HG02678 (cell line): ENCODE measurements at regions not wholly inside any gene's neighbourhood (a gene's known extent, or its start where the extent isn't known, plus 50 kb on each side); places are given as distances from the start of the nearest gene placed in this dataset.
"Not testable (repeated sequence)": the region's sequence is repeated elsewhere in the genome, so short reads cannot be mapped to it uniquely, and the experiment has no call there.

ENCODE experiments used
- ATAC-seq: cut with Tn5 transposase; IDR thresholded peaks from one replicate; pipeline ENCODE4 v1.9.1; 2021; ENCODE audit warnings: mild to moderate bottlenecking, moderate library complexity; ENCODE audit not compliant: unreplicated experiment

DNA sequence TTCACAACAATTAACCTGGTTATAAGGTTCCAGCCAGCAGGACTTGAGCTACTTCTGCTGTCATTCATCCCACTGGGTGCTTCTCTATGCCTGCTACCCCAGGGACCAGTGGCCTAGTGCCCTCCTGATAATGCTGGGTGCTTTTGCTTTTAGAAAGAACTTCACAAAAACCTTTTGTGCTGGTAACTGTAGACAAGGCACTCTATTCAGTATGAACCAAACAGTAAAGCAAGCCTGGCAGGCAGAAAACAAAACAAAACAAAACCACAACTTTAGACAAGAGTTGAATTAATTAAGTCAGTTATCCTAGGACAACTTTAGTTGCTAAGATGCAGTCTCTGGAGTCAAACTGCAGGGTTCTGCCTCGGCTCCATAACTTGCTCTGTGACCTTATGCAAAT is 61.9 kb upstream of the ADGRL2 start:
- no peak for ATAC-seq

DNA sequence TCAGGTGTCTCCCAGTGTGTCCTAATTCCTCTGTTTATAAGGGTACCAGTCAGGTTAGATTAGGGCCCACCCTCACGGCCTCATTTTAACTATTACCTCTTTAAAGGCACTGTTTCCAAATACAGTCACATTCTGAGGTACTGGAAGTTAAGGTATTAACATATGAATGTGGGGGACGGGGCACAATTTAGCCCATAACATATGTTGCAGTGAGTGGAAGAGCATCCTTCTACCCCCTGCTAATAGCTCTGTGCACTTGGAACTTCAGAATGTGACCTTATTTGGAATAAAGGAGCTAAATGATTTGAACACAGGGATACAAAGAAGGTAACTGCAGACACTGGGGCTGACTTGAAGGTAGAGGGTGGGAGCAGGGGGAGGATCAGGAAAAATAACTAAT is 67.3 kb upstream of the ADGRL2 start:
- no peak for ATAC-seq

DNA sequence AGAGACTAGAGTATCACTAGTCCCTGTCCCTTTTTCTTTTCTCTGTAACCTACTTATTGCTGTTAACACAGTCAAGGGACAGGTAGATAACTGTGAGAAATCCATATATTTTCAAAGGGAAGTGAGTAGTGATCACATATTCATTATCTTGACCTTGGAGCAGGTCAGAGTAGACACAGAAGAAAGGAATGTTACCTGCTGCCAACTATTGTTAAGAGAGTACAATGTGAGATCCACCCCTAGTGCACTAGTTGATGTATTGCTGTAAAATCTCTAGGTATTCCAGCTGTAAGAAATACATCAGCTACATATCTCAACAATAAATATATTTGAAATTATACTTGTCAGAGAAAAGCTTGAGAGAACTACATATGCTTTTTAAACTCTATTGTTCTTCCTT is 68.7 kb upstream of the ADGRL2 start:
- no peak for ATAC-seq

DNA sequence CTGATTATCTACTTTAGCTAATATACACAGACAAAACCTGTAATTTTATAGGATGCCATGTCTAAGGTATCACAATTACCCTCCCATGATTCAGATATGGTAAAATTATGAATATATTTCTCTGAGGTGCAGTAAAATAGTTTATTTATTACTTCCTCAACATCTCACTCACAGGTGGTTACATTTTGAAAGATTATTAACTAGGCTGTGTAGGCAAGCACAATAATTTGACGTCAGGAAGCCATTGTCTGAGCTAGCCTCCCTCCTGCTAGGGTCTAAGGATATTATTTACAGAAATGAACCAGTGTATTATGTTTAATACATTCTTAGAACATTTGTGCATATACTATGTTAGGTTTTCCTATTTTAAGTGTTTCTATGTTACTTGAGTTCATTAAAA is 69.9 kb upstream of the ADGRL2 start:
- ATAC-seq, result peak; percentile 73

DNA sequence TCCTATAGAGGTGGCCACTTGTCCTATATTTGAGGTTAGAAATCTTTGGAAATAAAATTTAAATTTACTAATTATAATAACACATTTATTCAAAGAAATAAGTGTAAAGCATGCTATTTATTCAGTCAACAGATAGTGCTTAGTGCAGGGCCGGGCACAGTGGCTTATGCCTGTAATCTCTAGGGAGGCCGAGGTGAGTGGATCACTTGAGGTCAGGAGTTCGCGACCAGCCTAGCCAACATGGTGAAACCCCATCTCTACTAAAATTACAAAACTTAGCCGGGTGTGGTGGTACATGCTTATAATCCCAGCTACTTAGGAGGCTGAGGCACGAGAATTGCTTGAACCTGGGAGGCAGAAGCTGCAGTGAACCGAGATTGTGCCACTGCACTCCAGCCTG is 70.4 kb upstream of the ADGRL2 start:
- ATAC-seq, result not testable (repeated sequence)

DNA sequence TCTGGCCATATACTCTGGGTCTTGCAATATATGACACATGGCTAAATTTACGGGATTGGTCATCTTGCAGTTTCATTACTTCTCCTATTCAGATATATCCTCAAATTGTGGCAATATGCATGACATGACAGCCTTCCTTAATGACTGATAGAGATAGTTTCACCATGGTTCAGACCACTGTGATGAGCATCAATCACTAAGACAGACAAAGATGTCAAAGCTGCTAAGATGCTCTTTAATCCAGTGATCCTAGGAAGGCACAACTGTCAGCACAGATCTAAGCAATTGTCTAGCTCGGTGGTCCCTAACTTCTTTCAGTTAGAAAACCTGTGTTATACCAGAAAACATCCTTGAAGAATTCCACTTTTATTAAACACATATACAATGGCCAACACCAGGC is 70.9 kb upstream of the ADGRL2 start:
- no peak for ATAC-seq

DNA sequence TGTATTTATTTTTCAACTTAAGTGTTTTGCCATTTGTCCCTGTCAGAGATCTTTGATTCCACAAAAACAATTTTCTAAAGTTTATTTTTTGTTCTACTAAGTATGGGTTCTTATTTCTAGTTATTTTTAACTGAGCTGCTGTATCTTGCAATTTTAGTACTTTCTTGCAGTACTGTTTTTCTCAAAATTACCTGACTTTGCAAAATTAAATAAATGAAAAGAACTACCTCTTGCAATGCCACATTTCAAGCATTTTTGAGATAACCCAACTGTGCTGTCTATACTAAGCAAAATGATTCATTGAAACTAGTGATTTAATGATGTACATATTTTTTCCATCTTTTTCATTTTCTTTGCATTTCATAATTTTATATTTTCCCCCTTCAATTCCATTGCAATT is 71.5 kb upstream of the ADGRL2 start:
- ATAC-seq, result no peak

DNA sequence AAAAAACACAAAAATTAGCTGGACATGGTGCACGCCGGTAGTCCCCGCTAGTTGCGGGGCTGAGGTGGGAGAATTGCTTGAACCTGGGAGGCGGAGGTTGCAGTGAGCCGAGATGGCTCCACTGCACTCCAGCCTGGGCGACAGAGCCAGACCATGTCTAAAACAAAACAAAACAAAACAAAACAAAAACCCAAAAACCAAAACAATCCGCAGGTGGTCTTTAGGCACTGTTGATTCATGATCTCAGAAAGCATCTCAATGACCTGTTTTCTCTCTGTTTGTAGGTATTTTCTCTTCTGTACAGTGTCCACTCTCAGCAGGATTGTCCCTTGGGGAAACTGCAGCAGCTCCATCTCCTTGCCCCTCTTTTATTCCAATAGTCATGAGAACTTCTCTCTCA is 74.9 kb upstream of the ADGRL2 start:
- ATAC-seq, result no peak

DNA sequence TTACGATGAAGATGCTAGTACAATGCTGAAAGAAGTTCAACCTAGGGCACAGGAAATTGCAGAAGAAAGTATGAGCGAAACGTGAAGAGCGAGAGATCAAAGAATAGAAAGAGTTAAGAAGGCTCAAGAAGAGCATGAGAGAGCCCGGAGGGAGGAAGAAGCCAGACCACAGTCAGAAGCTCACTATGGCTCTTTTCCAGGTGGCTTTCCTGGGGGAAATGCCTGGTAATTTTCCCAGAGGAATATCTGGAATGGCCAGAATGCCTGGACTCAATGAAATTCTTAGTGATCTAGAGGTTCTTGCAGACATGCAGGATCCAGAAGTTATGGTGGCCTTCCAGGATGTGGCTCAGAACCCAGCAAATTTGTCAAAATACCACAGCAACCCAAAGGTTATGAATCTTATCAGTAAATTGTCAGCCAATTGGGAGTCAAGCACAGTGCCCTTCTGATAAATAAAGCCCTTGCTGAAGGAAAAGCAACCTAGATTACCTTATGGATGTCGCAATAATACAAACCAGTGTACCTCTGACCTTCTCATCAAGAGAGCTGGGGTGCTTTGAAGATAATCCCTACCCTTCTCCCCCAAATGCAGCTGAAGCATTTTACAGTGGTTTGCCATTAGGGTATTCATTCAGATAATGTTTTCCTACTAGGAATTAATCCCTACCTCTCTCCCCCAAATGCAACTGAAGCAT is 78.0 kb upstream of the ADGRL2 start:
- not testable (repeated sequence) for ATAC-seq

DNA sequence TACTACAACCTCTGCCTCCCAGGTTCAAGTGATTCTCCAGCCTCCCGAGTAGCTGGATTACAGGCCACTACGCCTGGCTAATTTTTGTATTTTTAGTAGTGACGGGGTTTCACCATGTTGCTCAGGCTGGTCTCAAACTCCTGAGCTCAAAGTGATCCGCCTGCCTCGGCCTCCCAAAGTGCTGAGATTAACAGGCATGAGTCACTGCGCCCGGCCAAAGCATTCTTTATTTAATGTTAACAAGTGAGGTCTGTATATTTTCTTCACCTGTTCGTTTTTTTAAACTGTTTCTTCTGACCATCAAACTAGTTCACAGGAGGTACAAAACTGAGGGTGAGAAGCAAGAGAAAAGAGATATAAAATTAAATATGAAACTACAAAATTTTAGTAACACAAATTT is 80.5 kb upstream of the ADGRL2 start:
- ATAC-seq, result not testable (repeated sequence)

DNA sequence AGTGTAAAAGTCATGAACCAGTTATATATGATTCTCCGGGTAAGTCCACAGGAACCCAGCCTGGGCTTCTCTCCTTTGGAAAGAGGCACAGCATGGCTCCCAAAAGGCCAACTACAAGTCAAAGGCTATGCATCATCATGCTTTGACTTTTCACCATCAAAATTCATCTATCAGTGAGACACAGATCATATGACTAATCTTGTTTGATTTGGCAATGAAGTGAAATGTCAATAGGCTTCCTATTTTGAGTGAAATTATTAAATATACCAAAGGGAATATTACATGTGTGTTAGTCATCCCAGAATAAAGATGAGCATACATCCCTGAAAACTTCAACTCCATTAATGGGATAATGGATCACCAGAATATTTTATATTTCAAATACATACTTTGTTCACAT is 83.5 kb upstream of the ADGRL2 start:
- ATAC-seq, result no peak

DNA sequence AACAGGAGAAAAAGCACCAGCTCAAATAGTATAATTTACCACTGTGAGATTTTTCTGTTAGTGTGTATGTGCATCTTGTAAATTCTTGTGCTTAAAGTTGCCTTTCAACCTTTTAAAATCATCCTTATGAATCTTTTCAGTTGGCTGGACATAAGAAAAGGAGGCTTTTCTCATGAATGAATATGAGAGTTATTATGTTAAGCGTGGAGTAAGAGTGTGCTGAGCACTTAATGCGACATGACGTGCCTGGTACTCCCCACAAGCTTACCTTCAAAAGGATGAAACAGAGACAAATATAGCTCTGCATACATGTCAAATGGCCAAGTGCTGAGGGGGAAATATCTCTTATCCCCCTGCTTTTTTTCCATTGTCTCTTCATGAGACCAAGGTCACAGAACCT is 85.3 kb upstream of the ADGRL2 start:
- no peak for ATAC-seq

DNA sequence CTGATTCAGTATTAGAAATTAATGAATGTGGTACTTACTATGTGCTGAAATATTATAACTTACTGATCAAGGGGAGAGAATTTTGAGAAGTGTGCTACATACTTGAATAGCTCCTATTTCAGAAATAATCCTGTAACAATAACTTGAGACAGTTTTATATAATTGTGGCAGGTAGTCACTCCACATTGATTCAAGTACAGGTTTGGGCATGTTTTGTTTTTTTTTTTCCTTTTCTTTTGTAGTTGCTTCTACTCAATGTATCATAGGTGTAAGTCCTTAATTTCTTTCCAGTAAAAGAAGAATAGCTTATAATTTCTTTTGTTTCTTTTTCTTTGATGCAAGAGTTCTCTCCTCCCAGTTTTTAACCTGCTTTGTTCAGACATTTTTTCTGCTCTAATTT is 86.1 kb upstream of the ADGRL2 start:
- no peak for ATAC-seq

DNA sequence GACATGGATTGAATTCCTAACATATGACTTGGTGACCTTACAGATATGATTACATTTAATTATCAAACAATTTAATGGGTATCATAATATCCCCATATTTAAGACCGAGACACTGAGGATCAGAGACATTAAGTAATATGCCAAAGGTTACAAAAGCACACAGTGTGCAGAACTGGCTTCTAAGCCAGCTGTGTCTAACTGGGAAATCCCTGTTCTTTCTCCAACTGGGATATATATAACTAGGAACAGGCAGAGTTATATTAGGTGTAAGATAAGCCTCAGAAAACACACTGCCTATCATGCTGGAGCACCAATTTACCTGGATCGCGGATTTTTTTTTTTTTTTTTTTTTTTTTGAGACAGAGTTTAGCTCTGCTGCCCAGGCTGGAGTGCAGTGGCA is 88.3 kb upstream of the ADGRL2 start:
- ATAC-seq, result no peak

DNA sequence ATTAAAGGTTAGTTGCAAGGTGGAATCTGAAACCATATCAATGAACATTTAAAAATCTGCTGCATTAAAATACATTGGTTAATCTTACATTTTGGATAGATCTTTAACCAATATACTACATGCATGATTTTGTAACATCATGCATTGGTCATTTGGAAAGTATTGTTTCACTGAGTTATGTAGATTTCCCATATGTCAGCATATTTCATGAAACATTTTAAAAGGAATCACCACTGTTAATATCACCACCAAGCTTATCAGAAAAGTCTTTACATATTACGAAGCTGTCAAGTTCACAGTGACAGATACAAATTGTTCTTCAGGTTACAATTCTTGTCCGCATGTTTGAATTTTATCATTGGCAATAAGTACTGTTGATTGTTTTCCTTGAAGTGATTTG is 89.9 kb upstream of the ADGRL2 start:
- ATAC-seq, result no peak

DNA sequence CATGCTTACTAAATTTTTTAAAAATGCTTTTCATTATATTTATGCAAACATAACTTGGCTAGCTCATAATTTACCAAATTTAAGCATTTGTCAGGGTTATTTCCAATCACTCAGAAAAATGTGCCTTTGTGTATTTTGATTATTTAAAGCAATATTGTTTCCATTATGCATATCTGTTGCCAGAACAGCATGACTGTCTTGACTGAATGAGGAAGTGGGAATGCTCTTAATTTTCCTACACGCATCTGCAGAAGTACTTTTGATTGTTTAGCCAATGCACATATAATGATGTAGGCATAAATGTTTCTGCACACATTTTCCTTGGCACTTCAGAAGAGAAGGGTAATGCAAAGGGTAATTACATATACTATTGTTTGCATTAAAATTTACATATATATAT is 92.5 kb upstream of the ADGRL2 start:
- ATAC-seq, result no peak

DNA sequence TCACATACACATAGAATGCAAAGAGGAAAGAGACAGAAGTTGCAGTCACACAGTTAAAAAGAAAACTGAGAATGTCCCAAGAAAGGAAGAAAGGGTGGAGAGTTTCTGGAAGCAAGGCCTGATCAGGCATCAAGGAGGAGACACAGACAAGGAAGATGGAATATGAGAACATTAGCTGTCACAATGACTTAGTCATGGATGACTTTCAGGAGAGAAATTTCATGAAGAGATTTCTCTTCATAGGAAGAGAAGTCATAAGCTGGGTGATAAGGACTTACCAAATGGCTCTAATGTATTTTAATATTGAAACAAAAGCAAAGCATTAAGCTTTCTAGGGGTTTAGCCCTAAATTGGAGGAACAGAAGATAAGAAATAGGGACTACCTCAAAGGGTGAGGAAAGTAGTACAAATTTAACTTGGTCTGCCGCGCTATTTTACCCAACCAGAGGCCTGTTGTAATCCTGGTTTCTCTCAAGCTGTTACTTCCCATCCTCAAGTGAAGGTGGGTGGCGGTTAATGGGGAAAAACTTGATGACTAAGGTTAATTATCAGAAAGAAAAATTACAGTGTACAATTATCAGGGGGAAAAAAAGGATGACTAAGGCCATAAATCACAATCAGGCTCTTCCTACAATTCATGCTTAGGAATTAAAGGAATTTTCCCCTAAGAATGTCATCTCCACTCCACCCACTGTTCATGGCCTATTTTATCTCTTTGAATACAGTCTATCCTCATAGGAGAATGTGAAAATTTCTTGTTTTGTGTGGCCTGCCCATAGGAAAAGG is 93.9 kb upstream of the ADGRL2 start:
- no peak for ATAC-seq

DNA sequence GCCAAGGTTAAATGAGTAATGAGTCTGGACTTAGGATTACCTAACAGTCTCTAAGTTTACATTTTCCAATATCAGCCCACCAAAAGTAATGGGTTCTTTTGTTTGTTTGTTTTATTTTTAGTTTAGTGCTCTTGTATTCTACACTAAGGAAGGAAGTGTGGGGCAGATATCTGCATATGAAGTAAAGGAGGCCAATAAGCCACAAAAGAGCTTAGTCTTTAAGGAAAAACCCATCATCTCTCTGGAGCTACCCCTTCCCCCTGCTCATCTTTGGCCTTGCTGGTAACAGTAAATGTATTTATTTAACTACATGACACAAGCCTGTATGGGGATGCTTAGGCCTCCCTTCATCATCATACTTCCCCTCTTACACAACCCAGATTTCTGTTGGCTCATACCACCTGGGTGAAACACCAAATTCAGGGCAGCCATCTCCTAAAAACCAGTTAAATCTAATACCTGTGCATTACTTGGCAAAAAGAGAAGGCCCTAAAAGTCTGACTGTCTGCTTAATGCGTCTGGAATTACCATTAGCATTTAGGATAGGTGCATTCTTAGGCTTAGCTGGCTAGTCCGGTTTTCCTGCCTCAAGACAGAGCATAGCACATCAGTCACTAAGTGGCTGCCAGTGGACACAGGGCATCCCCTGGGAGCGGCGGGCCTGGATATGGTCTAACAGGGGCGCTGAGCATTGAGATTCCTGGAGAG is 96.8 kb upstream of the ADGRL2 start:
- no peak for ATAC-seq

DNA sequence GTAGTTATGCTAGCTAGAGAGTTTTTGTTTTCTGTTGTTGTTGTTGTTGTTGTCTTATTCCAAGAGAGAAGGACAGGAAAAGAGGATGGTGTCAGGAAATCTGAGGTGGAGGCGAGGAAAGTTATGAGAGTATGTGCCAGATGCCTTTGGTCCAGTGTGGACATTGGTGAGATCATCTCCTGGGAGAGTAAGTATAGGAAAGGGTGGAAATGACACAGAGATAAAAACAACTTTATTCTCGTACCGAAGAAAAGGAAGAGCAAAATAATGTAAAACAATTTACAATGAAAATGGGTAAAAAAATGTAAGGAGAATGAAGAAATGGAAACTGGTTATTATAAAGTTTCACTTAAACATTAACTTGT is 97.4 kb upstream of the ADGRL2 start:
- no peak for ATAC-seq

DNA sequence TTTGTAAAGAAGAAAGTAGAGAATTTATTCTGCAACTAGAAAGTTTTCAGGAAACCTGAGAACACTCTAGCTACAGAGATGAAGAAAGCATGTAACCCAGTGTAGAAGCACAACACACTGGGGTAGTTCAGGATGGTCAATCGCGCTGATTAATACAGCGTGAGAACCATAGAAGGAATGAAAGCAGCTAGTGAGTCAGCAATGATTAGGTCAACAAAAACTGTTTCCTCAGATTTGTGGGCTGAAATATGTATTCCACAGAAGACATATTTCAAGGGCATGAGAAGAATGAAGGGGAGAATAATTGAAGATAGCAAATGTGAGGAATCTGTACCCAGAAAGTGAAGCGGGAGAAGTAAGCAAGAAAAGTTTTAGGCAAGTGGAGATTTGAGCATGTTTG is 97.8 kb upstream of the ADGRL2 start:
- ATAC-seq, result no peak

DNA sequence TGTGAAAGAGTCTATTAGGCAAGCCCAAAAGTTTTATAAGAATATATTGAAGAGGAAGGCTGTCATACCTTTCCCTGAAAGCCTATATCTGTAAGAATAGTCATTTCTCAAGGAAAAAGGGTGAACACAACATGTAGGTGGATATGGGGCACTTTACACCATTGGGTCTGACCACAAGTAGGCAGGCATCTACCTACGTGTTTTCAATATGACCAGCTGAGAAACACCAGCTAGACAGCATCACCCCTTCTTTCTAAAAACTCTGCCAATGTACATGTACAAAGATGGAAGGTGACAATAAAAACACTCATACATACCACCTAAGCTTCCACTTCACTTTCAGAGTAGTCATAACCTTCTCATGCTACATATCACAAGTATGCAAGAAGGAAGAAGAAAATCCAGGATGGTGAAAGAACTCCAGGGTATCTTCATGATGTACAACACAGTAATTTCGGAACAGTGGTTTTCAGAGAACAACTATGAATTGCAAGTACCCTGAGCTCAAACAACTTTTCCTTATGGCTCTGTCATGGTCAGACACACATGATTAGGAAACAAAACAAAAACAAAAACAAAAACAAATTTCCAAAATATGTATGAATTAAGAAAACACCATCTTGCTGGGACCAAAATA is 98.5 kb upstream of the ADGRL2 start:
- ATAC-seq, result no peak
